ENCODE measurements at regions not wholly inside any gene's neighbourhood (a gene's known extent, or its start where the extent isn't known, plus 50 kb on each side); places are given as distances from the start of the nearest gene placed in this dataset.

DNA sequence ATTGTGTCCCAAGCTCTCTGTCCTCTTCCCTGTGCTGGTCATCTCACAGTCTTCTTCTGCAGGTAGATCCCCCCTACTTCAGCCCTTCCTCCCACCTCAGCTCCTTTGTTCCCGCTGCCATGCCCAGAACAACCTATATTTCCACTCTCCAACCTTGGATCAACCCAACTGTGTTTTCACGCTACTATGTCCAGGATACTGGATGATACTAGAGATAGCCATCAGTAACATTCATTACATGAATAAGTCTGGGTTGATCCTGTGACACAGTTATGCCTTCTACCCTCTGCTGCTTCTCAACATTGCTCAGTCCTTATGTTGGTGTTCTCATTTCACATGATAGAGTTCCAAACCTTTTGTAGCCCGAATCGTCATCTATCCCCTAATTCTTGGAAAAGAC is 286.4 kb downstream of the ZEB1 start (continued):
- TF ChIP-seq, protein P1, sequence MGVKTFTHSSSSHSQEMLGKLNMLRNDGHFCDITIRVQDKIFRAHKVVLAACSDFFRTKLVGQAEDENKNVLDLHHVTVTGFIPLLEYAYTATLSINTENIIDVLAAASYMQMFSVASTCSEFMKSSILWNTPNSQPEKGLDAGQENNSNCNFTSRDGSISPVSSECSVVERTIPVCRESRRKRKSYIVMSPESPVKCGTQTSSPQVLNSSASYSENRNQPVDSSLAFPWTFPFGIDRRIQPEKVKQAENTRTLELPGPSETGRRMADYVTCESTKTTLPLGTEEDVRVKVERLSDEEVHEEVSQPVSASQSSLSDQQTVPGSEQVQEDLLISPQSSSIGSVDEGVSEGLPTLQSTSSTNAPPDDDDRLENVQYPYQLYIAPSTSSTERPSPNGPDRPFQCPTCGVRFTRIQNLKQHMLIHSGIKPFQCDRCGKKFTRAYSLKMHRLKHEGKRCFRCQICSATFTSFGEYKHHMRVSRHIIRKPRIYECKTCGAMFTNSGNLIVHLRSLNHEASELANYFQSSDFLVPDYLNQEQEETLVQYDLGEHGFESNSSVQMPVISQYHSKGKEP (tag by site-specific recombination; IDR thresholded peaks at IDR 0.05): no peak
- TF ChIP-seq FEZF1 (tag by site-specific recombination; IDR thresholded peaks at IDR 0.05) (no peak), ZNF175 (tag by site-specific recombination; IDR thresholded peaks at IDR 0.05) (no peak)
- TF ChIP-seq, protein P2, sequence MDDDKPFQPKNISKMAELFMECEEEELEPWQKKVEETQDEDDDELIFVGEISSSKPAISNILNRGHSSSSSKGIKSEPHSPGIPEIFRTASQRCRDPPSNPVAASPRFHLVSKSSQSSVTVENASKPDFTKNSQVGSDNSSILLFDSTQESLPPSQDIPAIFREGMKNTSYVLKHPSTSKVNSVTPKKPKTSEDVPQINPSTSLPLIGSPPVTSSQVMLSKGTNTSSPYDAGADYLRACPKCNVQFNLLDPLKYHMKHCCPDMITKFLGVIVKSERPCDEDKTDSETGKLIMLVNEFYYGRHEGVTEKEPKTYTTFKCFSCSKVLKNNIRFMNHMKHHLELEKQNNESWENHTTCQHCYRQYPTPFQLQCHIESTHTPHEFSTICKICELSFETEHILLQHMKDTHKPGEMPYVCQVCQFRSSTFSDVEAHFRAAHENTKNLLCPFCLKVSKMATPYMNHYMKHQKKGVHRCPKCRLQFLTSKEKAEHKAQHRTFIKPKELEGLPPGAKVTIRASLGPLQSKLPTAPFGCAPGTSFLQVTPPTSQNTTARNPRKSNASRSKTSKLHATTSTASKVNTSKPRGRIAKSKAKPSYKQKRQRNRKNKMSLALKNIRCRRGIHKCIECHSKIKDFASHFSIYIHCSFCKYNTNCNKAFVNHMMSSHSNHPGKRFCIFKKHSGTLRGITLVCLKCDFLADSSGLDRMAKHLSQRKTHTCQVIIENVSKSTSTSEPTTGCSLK (tag by site-specific recombination; IDR thresholded peaks at IDR 0.05): no peak

DNA sequence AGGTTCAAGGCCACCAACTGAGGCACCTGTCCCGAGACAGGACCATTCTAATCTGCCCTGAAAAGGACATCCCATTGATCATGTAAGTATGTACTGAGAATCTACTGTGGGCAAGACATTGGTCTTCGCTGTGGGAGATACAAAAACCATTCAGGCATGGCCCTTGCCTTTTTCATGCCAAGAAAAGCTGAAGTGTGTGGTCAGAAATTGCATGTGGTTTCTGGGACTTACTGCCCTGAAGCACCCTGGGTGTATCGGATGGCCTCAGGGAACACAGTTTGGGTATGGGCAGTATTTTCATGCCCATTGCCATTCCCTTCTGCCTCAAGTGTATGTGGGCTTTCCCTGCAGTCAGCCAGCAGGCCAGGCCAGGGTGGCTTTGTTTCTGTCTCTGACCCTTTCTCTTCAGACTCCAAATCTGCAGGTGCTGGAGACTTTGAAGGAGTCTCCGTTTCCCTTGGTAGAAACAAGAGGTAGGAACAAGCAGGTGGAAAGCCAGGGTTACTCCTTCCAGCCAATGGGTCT is 285.7 kb downstream of the ZEB1 start:
- H3K36me3 ChIP-seq (ENCODE audit: control insufficient read depth in 2 of 2, insufficient read depth in 1 of 2, low read length in 2 of 2): no peaks in the 10 kb centered on the region
- H3K4me1 ChIP-seq (ENCODE audit: control insufficient read depth, insufficient read depth, low read length): peaks cover 6% of the 10 kb centered on the region; the same call in 1 of the 2 replicates
- ChIA-PET POLR2A (no interaction called here), CTCF (interaction anchor here (0.6 kb wide), 1 partner anchor 90 kb away, joined by 3 read pairs; no protein-coding TSS in a partner anchor)
- no peak overlapping the region for H3K4me3 ChIP-seq (ENCODE audit: low read depth, low read length)
- no peak overlapping the region for H3K27ac ChIP-seq (ENCODE audit: extremely low read depth, low read depth, low read length)
- H3K9me3 ChIP-seq (ENCODE audit: control insufficient read depth, insufficient read depth, low read depth, low read length): no peaks in the 10 kb centered on the region
- TF ChIP-seq, protein P3, sequence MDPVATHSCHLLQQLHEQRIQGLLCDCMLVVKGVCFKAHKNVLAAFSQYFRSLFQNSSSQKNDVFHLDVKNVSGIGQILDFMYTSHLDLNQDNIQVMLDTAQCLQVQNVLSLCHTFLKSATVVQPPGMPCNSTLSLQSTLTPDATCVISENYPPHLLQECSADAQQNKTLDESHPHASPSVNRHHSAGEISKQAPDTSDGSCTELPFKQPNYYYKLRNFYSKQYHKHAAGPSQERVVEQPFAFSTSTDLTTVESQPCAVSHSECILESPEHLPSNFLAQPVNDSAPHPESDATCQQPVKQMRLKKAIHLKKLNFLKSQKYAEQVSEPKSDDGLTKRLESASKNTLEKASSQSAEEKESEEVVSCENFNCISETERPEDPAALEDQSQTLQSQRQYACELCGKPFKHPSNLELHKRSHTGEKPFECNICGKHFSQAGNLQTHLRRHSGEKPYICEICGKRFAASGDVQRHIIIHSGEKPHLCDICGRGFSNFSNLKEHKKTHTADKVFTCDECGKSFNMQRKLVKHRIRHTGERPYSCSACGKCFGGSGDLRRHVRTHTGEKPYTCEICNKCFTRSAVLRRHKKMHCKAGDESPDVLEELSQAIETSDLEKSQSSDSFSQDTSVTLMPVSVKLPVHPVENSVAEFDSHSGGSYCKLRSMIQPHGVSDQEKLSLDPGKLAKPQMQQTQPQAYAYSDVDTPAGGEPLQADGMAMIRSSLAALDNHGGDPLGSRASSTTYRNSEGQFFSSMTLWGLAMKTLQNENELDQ (tag by site-specific recombination; IDR thresholded peaks at IDR 0.05; ENCODE audit: low read depth): no peak
- TF ChIP-seq ZNF555 (tag by site-specific recombination; conservative IDR thresholded peaks at IDR 0.05) (no peak), ZNF701 (tag by site-specific recombination; IDR thresholded peaks at IDR 0.05) (no peak), HOXC10 (CRISPR knock-in tag; IDR thresholded peaks at IDR 0.05) (no peak), ZNF521 (tag by site-specific recombination; IDR thresholded peaks at IDR 0.05) (no peak)

DNA sequence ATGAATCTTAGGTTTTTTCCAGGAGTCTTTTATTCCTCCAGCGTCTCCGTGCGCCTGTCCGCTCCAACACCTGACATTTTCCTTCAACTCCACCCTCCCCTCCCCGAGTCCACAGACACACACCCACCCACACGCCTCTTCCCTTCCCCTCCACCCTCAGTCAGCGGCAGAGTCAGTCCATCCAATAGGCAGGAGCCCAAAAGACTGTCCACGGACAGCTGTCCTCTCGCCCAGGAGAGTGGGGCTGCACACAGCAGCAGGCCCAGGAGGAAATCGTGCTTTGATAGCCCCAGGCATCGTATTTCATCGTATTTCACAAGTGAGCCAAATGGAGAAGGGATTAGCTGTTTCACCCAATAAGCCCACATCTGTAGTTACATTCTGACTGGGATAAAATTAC is 285.1 kb downstream of the ZEB1 start:
- Histone ChIP-seq H3K4me1 (ENCODE audit: control insufficient read depth, insufficient read depth, low read length) (peaks cover 6% of the 10 kb centered on the region; the same call in 1 of the 2 replicates), H3K36me3 (ENCODE audit: control insufficient read depth in 2 of 2, insufficient read depth in 1 of 2, low read length in 2 of 2) (no peaks in the 10 kb centered on the region), H3K27ac (ENCODE audit: extremely low read depth, low read depth, low read length) (peak overlapping the region; percentile 47; the same call in 1 of the 2 replicates), H3K9me3 (ENCODE audit: control insufficient read depth, insufficient read depth, low read depth, low read length) (no peaks in the 10 kb centered on the region), H3K4me3 (ENCODE audit: low read depth, low read length) (peak overlapping the region; percentile 33; the same call in 1 of the 2 replicates)
- ChIA-PET POLR2A (interaction anchor here (0.6 kb wide), 1 partner anchor 126 kb away, joined by 3 read pairs; no protein-coding TSS in a partner anchor), CTCF (interaction anchor here (0.6 kb wide), 1 partner anchor 256 kb away, joined by 6 read pairs; no protein-coding TSS in a partner anchor)
- 0 out of 2 replicates have a peak, but pooled peaks have one; percentile 6 for TF ChIP-seq ZNF501 (tag by site-specific recombination; IDR thresholded peaks at IDR 0.05)
- no peak for TF ChIP-seq ZNF529 (tag by site-specific recombination; IDR thresholded peaks at IDR 0.05; ENCODE audit: insufficient replicate concordance)
- TF ChIP-seq ZFHX2 (tag by site-specific recombination; conservative IDR thresholded peaks at IDR 0.05): peak; percentile 13; the same call in 1 of the 2 replicates
- TF ChIP-seq ZNF366 (tag by site-specific recombination; conservative IDR thresholded peaks at IDR 0.05): 0 out of 2 replicates have a peak, but pooled peaks have one; percentile 18
- TF ChIP-seq ZNF394 (tag by site-specific recombination; IDR thresholded peaks at IDR 0.05; ENCODE audit: borderline replicate concordance): 0 out of 2 replicates have a peak, but pooled peaks have one; percentile 42
- 0 out of 2 replicates have a peak, but pooled peaks have one; percentile 13 for TF ChIP-seq EGR2 (tag by site-specific recombination; IDR thresholded peaks at IDR 0.05; ENCODE audit: low read depth)
- no peak for TF ChIP-seq ZNF830 (tag by site-specific recombination; IDR thresholded peaks at IDR 0.05; ENCODE audit: low read depth)

Data from HEK293 (cell line).